ENCODE measurements at regions not wholly inside any gene's neighbourhood (a gene's known extent, or its start where the extent isn't known, plus 50 kb on each side); places are given as distances from the start of the nearest gene placed in this dataset.

GRCh38 chr12:25337916-25338315, 87.2 kb upstream of the KRAS start:
- Histone ChIP-seq H3K9ac (ENCODE audit: low read depth in 1 of 2, low read length in 2 of 2) (no peak overlapping the region), H3K4me1 (ENCODE audit: control insufficient read depth in 4 of 4, insufficient read depth in 4 of 4, low read length in 3 of 4) (no peaks in the 10 kb centered on the region), H3K9me3 (ENCODE audit: control insufficient read depth in 4 of 4, low read length in 3 of 4) (peaks cover 0 to 2% (median 0%) of the 10 kb centered on the region in 4 donors), H3K27ac (ENCODE audit: low read depth in 1 of 2, low read length in 2 of 2) (no peak overlapping the region), H3K4me3 (ENCODE audit: low read depth in 1 of 3, low read length in 3 of 3) (no peak overlapping the region), H3K36me3 (ENCODE audit: control insufficient read depth in 4 of 4, insufficient read depth in 3 of 4, low read depth in 1 of 4, low read length in 3 of 4) (no peaks in the 10 kb centered on the region), H3K27me3 (ENCODE audit: control insufficient read depth in 4 of 4, insufficient read depth in 4 of 4, low read length in 3 of 4) (no peaks in the 10 kb centered on the region)
- TF ChIP-seq SP1 (IDR thresholded peaks at IDR 0.05) (no peak), RXRA (IDR thresholded peaks at IDR 0.05) (no peak), YY1 (IDR thresholded peaks at IDR 0.05) (no peak), ZBTB33 (IDR thresholded peaks at IDR 0.05) (no peak), EGR1 (IDR thresholded peaks at IDR 0.05; ENCODE audit: low read depth in 2 of 2) (no peak), REST (IDR thresholded peaks at IDR 0.05) (no peak), JUND (IDR thresholded peaks at IDR 0.05) (no peak), RAD21 (IDR thresholded peaks at IDR 0.05) (no peak), TAF1 (conservative IDR thresholded peaks at IDR 0.05) (no peak), MAX (IDR thresholded peaks at IDR 0.05) (no peak), CTCF (IDR thresholded peaks at IDR 0.05; ENCODE audit: low read depth, low read length, missing input control) (no peak), FOXA1 (IDR thresholded peaks at IDR 0.05) (no peak), GABPA (IDR thresholded peaks at IDR 0.05 in 1 of 2, conservative IDR thresholded peaks at IDR 0.05 in 1 of 2) (no peak), FOXA2 (IDR thresholded peaks at IDR 0.05) (no peak), NR2F2 (IDR thresholded peaks at IDR 0.05) (no peak), HNF4A (conservative IDR thresholded peaks at IDR 0.05) (no peak), HNF4G (IDR thresholded peaks at IDR 0.05) (no peak)
- TF ChIP-seq, protein P1, sequence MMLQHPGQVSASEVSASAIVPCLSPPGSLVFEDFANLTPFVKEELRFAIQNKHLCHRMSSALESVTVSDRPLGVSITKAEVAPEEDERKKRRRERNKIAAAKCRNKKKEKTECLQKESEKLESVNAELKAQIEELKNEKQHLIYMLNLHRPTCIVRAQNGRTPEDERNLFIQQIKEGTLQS (IDR thresholded peaks at IDR 0.05) = no peak
- WGBS = 92% methylated on average over 3 of the region's 3 CpGs
- no peak for DNase-seq (ENCODE audit: low spot score)

All from liver (tissue), 8 donors.